ENCODE measurements at regions not wholly inside any gene's neighbourhood (a gene's known extent, or its start where the extent isn't known, plus 50 kb on each side); places are given as distances from the start of the nearest gene placed in this dataset.

DNA sequence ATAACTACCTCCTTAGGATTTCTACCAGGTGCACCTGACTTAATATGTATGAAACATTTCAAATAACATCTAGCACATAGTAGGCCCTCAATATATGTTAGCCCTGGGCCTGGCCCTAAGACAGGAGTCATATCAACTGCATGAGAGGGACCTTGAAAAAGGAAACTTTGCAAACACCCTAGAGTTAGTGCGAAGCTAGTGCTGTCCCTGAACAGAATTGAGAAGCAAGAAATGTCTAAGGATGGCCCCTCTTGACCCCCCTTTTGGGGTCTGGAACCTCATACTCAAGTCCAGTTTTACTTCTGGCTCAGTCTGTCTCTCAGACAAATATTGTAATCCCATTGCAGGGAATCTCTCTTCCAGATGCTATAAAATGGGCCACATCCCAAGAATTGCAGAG lies 80.5 kb downstream of the CBLN1 start:
- TF ChIP-seq, protein P1, sequence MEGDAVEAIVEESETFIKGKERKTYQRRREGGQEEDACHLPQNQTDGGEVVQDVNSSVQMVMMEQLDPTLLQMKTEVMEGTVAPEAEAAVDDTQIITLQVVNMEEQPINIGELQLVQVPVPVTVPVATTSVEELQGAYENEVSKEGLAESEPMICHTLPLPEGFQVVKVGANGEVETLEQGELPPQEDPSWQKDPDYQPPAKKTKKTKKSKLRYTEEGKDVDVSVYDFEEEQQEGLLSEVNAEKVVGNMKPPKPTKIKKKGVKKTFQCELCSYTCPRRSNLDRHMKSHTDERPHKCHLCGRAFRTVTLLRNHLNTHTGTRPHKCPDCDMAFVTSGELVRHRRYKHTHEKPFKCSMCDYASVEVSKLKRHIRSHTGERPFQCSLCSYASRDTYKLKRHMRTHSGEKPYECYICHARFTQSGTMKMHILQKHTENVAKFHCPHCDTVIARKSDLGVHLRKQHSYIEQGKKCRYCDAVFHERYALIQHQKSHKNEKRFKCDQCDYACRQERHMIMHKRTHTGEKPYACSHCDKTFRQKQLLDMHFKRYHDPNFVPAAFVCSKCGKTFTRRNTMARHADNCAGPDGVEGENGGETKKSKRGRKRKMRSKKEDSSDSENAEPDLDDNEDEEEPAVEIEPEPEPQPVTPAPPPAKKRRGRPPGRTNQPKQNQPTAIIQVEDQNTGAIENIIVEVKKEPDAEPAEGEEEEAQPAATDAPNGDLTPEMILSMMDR (IDR thresholded peaks at IDR 0.05): no peak
- TF ChIP-seq POLR2A (IDR thresholded peaks at IDR 0.05): no peak

Measured in uterus (tissue), 2 donors.